NCI-H1105 treated with DMSO at 0.1 percent for 48 hours (cell line): ENCODE measurements at regions not wholly inside any gene's neighbourhood (a gene's known extent, or its start where the extent isn't known, plus 50 kb on each side); places are given as distances from the start of the nearest gene placed in this dataset.
A peak's percentile ranks its signal among the peaks of the same experiment; 100 is the strongest.
"Not testable (repeated sequence)": the region's sequence is repeated elsewhere in the genome, so short reads cannot be mapped to it uniquely, and the experiment has no call there.

Source experiments
- DNase-seq: peaks from one replicate; lab custom pipeline; 2025; lab: John Stamatoyannopoulos, UW

DNA sequence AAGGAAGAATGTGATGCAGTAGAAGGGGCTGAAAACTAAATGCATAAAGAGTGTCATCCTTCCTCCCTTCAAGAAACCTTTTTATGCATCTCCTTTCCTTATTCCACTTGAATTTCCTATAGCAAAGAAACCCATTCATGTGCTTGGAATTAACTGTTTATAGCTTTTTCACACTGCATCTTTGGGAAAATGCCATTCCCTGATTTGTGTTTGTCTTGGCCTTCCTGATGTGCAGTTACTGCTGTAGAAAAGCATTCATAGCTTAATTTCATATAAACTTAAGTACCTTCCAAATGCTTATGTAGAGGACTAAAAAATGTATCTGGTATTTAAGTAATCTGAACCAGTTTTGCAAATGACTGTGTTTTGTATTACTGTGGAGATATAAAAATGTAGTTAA, 61.8 kb downstream of the SDR9C7 start:
- no peak for DNase-seq

DNA sequence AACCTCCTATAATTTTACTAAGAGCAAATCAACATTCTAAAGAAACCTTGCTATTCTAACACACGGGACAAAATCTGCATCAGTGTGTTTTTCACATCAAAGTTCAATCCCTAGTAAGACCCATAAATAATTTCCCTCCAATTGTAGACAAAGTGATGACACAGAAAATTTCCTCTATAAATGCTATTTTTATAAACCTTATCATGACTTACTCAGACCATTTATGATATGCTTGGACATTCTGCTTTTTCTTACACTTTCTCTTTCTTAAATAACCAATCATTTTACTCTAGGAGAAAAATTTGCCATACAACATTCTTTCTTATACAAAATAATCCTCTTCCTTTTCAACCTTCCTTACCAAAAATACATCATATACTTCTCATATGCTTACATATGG, 67.0 kb downstream of the SDR9C7 start:
- DNase-seq = no peak

DNA sequence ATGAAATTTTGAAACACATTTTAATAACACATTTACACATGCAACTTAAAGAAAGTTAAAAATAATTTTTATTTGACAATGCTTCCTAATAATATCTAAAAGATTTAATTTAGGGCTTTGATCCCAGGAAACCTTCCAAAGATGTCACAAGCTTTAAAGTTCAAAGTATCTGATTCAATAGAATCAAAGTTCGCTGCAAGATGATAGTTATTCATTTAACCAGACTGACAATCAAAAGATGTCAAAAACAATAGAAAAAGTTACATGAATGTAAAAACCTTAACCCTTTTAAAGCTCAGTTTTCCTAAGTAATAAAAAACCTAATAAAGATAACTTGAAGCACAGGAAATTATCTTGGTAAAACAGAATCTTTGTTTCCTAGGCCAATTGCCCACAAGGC, 67.7 kb downstream of the SDR9C7 start:
- DNase-seq = no peak

DNA sequence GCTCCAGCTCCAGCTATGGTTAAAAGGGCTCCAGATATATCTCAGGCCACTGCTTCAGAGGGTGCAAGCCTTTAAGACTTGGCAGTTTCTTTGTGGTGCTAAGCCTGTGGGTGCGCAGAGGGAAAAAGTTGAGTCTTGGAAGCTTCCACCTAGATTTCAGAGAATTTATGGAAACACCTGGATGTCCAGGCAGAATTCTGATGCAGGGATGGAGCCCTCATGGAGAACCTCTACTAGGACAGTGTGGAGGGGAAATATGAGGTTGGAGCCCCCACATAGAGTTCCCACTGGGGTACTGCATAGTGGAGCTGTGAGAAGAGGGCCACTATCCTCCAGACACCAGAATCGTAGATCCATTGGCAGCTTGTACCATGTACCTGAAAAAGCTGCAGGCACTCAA, 69.9 kb downstream of the SDR9C7 start:
- DNase-seq = no peak

DNA sequence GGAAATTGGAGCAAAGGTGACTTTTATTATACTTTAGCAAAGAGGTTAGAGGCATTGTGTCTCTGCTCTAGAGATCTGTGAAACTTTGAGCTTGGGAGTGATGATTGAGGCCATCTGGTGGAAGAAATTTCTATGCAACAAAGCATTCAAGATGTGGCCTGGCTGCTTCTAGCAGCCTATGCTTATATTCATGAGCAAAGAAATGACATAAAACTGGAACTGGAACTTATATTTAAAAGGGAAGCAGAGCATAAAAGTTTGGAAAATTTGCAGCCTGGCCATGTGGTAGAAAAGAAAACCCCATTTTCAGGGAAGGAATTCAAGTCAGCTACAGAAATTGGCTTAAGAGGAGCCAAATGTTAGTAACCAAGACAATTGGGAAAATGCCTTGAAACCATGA, 70.4 kb downstream of the SDR9C7 start:
- no peak for DNase-seq

DNA sequence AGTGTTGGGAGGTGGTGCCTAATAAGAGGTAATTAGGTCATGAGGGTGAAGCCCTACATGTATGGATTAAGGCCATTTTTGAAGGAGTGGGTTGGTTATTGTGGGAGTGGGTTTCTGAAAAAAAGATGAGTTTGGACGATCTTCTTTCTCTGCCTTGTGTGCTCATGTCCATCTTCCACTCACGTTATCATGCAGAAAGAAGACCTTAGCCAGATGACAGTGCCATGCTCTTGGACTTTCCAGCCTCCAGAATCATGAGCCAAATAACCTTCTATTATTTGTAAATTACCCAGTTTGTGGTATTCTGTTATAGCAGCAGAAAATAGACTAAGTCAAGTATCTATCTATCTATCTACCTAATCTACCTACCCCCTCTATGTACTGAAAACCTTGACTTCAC, 71.9 kb downstream of the SDR9C7 start:
- no peak for DNase-seq

DNA sequence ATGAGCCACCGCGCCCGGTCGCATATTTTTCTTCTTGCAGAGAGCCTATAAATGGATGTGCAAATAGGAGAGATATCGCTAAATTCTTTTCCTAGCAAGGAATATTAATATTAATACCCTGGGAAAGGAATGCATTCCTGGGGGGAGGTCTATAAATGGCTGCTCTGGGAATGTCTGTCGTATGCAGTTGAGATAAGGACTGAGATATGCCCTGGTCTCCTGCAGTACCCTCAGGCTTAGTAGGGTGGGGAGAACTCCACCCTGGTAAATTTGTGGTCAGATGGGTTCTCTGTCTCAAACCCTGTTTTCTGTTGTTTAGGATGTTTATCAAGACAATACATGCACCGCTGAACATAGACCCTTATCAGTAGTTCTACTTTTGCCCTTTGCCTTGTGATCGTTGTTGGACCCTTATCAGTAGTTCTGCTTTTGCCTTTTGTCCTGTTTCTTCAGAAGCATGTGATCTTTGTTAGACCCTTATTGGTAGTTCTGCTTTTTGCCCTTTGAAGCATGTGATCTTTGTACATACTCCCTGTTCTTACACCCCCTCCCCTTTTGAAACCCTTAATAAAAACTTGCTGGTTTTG, 80.7 kb downstream of the SDR9C7 start:
- DNase-seq = not testable (repeated sequence)

DNA sequence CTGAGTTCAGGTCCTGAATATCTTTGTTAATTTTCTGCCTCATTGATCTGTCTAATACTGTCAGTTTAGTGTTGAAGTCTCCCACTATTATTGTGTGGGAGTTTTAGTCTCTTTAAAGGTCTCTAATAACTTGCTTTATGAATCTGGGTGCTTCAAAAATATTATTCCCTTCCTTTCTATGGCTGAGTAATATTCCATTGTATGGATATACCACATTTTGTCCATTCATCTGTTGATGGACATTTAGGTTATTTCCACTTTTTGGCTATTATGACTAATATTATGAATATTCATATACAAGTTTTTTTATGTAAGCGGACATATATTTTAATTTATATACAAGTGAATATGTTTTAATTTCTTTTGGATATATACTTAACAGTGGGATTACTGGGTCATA, 82.7 kb downstream of the SDR9C7 start:
- no peak for DNase-seq

DNA sequence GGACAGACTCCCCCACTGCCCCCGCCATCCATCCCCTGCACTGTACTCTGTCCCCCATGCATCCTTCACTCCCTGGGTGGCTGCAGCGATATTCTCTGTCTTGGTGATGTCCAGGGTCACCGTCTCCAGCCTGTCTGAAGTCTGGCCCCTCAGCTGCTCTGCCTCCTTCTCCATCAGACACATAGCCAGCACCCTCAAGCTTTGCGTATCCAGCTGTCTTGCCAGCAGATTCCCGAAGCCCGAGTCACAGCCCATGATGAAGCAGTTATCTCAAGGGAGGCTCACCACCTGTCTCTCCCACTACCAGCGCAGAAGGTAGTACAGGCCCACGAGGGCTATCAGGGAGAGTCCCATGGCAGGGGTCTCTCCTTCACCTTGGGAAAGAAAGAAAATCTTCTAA, 77.8 kb downstream of the HSD17B6 start:
- no peak for DNase-seq

DNA sequence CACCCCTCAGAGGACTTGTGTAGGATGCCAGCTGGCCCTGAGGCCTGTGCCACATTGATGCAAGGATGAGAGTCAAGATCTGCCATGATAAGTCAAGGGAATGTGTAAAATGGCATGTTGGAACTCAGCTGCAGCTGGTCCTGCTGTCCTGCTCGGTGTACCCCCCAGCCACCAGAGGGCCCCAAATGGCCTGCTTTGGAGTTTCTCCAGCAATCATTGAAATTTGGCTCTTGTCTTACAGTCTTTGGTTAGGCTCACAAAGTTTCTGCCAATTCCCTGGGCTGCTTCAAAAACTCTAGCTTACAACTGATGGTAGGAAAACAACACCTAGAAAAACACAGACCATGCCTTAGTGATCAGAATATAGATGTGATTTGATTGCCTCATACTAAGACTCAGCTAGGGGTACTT, 76.8 kb downstream of the HSD17B6 start:
- DNase-seq = peak; percentile 10

DNA sequence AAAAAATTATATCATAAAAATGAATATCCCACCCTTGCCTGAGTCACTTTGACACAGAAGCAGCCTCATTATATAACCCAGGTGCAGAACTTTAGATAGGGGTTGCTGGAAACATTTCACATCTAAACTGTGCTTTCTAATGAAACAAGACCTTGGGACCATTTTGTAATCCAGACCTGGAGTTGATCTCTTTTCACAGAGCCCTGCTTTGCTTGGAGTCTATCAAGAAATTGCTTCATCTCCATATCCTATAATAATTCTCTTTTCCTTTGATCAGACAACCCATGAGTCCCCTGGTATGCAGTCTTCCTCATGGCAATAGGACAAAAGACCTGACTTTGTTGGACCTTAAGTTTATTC, 76.3 kb downstream of the HSD17B6 start:
- no peak for DNase-seq

DNA sequence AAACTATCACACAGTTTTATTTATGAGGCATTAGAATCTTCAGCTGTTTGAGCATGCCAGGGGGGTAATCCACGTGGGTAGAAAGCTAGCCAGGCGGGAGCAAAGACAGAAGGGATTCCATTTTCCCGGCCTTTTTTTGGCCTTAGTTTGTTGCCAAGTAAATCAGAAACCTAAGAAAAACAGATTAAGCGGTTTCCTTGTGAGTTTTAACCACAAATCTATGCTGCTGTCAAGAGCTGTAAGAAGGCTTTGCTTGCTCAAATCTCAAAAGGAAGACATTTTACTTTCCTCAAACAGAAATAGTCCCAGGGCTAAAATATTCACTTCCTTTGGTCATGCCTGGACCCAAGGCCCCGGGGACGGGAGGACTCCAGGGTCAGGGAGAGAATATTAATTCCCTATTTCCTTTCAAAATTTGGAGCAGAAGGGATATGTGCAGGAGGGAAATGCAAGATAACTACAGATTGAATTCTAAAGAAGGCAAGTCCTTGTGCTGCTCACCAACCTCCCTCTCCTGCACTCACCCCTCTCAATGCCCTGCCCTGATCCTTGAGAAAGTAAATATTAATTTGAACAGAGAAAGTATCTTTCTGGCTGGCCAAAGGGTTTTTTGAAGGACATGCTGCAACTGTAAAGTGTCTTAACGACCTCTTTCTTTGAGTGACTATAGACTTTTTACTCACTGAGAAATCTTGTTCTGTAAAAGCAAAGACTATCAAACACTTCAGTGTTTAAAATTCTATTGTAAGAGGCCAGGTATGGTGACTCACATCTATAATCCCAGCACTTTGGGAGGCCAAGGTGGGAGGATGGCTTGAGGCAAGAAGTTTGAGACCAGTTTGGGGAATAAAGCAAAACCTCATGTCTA, 75.7 kb downstream of the HSD17B6 start:
- no peak for DNase-seq
